ENCODE measurements at regions not wholly inside any gene's neighbourhood (a gene's known extent, or its start where the extent isn't known, plus 50 kb on each side); places are given as distances from the start of the nearest gene placed in this dataset.

- no peak for TF ChIP-seq ELK1 (CRISPR knock-in tag; IDR thresholded peaks at IDR 0.05)
- no peak for TF ChIP-seq SIRT6 (IDR thresholded peaks at IDR 0.05; ENCODE audit: low read depth, low read length)
- TF ChIP-seq PHTF2 (CRISPR knock-in tag; IDR thresholded peaks at IDR 0.05): no peak
- no peak for TF ChIP-seq CTCF (IDR thresholded peaks at IDR 0.05 in 2 of 3, conservative IDR thresholded peaks at IDR 0.05 in 1 of 3; ENCODE audit: insufficient read depth in 2 of 3, low read depth in 1 of 3, low read length in 3 of 3)
- TF ChIP-seq, protein P1, sequence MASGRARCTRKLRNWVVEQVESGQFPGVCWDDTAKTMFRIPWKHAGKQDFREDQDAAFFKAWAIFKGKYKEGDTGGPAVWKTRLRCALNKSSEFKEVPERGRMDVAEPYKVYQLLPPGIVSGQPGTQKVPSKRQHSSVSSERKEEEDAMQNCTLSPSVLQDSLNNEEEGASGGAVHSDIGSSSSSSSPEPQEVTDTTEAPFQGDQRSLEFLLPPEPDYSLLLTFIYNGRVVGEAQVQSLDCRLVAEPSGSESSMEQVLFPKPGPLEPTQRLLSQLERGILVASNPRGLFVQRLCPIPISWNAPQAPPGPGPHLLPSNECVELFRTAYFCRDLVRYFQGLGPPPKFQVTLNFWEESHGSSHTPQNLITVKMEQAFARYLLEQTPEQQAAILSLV (tag; IDR thresholded peaks at IDR 0.05): no peak
These were observed 449.2 kb downstream of the SIPA1L2 start for GRCh38 chr1:232180779-232181136.

Data from K562 (cell line).